Right lobe of liver (tissue), 6 donors: ENCODE measurements at regions not wholly inside any gene's neighbourhood (a gene's known extent, or its start where the extent isn't known, plus 50 kb on each side); places are given as distances from the start of the nearest gene placed in this dataset.

ENCODE experiments used
- ATAC-seq, 4 donors: fragments of 200-7000 bp; cut with Tn5 transposase; one replicate each; pipeline ENCODE4 v1.9.1; 2020; ENCODE audit warnings: mild to moderate bottlenecking in 4 of 4, moderate library complexity in 4 of 4
- DNase-seq, 3 donors: peaks; one replicate each; pipeline ENCODE4 v3.0.0-alpha.2; 2020
- H3K27ac ChIP-seq, 3 donors: fragments of 200-600 bp; one replicate each; pipeline ENCODE4 v1.8.0; 2022
- H3K27me3 ChIP-seq, 2 donors: fragments of 200-600 bp; one replicate each; pipeline ENCODE4 v1.8.0; 2022
- H3K36me3 ChIP-seq, 4 donors: fragments of 200-600 bp; sonication (generic) in 1 of 4; one replicate each; pipeline versions ENCODE4 v1.5.1 to v1.8.0; 2017 to 2022; ENCODE audit warnings: control low read depth in 1 of 4
- H3K4me1 ChIP-seq, 4 donors: fragments of 200-600 bp; sonication (generic) in 1 of 4; one replicate each; pipeline versions ENCODE4 v1.5.1 to v1.8.0; 2017 to 2022; ENCODE audit warnings: control low read depth in 1 of 4
- H3K4me3 ChIP-seq, 3 donors: fragments of 200-600 bp; one replicate each; pipeline ENCODE4 v1.8.0; 2022
- H3K9me3 ChIP-seq, 4 donors: fragments of 200-600 bp; sonication (generic) in 1 of 4; one replicate each; pipeline versions ENCODE4 v1.5.1 to v1.8.0; 2017 to 2022; ENCODE audit warnings: control low read depth in 1 of 4
- POLR2A ChIP-seq: fragments of 450-650 bp; IDR thresholded peaks from one replicate; pipeline ENCODE4 v1.6.1; 2017; ENCODE audit warnings: antibody characterized with exemption, mild to moderate bottlenecking
- WGBS: methylation state at CpG from one replicate; pipeline ENCODE4 v1.1.6; 2018; ENCODE audit warnings: low coverage, low lambda C conversion rate; ENCODE audit not compliant: insufficient coverage; ENCODE audit errors: missing lambda C conversion rate; 5-methylcytosine and 5-hydroxymethylcytosine counted together
- intact Hi-C, 2 donors: fragments of 100-400 bp; cut with DNase I; formaldehyde crosslinking; loops; one replicate each; pipeline versions ENCODE4 v1.11.2 to v1.14.1; 2022
- TF ChIP-seq, protein P1 (sequence below), 4 donors: fragments of 200-600 bp in 3 of 4; fragments of 450-650 bp in 1 of 4; IDR thresholded peaks; one replicate each; pipeline versions ENCODE4 v1.5.1 to v1.8.0; 2016 to 2022; ENCODE audit warnings: antibody characterized with exemption in 4 of 4, mild to moderate bottlenecking in 2 of 4
- donor health status: DM: no; HTN: yes; CAD: no.
- donor health status: DM: no; HTN: no; CAD: no.
- donor health status: DM: no; HTN: no; CAD: no.
- donor health status: DM: no; HTN: yes; CAD: no.
- donor health status: DM: no; HTN: yes; CAD: no.

DNA sequence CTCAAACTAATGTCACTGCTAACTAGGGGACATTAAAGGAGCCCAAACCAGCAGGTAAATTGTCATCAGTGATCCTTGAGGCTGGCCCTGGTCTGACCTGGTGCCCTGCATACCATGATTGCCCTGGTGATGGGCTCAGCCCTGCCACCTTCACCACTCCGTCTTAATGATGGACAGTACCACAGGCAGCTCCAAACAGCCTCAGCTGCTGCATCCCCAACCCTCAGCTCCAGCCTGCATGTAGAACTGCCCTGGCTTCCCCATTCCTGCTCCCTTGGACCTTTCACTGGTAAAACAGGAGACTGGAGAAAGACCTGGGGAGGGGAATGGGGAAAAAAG lies 190.0 kb downstream of the GAS1 start:
- TF ChIP-seq POLR2A = no peak
- TF ChIP-seq, protein P1, sequence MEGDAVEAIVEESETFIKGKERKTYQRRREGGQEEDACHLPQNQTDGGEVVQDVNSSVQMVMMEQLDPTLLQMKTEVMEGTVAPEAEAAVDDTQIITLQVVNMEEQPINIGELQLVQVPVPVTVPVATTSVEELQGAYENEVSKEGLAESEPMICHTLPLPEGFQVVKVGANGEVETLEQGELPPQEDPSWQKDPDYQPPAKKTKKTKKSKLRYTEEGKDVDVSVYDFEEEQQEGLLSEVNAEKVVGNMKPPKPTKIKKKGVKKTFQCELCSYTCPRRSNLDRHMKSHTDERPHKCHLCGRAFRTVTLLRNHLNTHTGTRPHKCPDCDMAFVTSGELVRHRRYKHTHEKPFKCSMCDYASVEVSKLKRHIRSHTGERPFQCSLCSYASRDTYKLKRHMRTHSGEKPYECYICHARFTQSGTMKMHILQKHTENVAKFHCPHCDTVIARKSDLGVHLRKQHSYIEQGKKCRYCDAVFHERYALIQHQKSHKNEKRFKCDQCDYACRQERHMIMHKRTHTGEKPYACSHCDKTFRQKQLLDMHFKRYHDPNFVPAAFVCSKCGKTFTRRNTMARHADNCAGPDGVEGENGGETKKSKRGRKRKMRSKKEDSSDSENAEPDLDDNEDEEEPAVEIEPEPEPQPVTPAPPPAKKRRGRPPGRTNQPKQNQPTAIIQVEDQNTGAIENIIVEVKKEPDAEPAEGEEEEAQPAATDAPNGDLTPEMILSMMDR (IDR thresholded peaks at IDR 0.05) = no peak
- Histone ChIP-seq H3K4me1 (no peaks in the 10 kb centered on the region), H3K27ac (no peak overlapping the region), H3K9me3 (no peaks in the 10 kb centered on the region), H3K27me3 (no peaks in the 10 kb centered on the region), H3K36me3 (no peaks in the 10 kb centered on the region), H3K4me3 (no peak overlapping the region)
- intact Hi-C loops = no loop called here
- ATAC-seq (no peak), DNase-seq (no peak)
- WGBS = no CpG with 5 or more reads among the region's 1 CpG

DNA sequence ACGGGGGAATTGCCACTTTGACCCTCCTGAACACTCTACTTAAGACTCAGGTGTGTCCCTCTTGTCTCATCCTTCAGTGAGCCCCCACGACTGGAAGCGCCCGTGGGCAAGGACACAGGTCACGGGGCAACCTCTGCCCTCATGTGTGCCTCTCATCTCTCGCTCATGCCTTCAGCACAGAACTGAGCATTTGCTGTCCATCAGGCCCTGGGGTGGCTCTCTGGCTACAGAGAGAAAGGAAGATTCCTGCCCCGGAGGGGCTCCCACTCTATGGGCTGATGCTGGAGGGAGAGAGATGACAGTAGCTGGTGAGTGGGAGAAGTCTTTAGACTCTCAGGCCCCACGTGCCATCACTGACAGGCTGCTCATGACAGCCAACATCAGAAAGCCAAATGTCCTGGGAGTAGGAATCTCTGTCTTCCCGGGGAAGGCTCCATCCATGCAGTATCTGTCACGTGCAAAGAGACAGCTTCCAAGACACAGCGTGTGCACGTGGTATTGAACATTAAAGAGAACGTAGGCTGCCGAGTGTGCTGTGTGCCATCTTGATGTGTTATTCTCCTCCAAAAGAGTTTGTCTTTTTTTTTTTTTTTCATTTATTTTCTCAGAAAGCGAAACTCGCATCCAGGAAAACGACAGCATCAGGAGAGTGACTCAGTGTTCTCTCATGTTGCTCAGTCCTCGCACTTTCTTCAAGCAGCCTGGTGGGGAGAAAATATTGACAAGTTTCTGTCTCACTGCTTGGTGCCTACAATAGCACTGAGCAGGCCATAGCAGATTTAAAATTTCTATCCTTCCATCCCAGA lies 190.5 kb downstream of the GAS1 start:
- no peak for DNase-seq
- TF ChIP-seq, protein P1 (IDR thresholded peaks at IDR 0.05) = no peak
- no peak for TF ChIP-seq POLR2A
- 63% methylated on average over 17 of the region's 18 CpGs for WGBS
- no peaks in the 10 kb centered on the region for H3K4me1 ChIP-seq
- no peak for ATAC-seq
- H3K27ac ChIP-seq = no peak overlapping the region
- no peaks in the 10 kb centered on the region for H3K27me3 ChIP-seq
- no peaks in the 10 kb centered on the region for H3K9me3 ChIP-seq
- H3K36me3 ChIP-seq = no peaks in the 10 kb centered on the region
- H3K4me3 ChIP-seq = no peak overlapping the region
- intact Hi-C loops = no loop called here

DNA sequence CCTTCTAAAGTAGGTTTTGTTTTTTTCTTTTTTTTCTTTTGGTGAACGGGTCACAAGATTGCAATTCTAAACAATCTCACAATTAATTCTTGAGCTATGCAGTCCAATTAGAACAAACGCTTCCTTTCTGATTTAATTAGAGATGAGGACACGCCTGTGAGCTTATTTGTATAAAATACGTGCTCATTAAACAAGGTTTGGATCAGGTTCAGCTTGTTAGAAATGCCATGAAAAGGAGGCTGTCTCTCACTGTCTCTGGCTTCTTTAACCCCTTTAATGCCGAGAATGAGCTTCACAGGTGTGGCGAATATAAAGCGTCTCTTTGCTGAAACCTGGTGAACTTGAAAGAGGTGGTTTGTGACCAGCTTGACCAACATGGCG lies 191.8 kb downstream of the GAS1 start:
- H3K4me1 ChIP-seq = no peaks in the 10 kb centered on the region
- DNase-seq (no peak), ATAC-seq (no peak)
- no peaks in the 10 kb centered on the region for H3K9me3 ChIP-seq
- H3K36me3 ChIP-seq = no peaks in the 10 kb centered on the region
- TF ChIP-seq, protein P1 (IDR thresholded peaks at IDR 0.05) = no peak
- TF ChIP-seq POLR2A = no peak
- intact Hi-C loops = no loop called here
- no peak overlapping the region for H3K4me3 ChIP-seq
- H3K27ac ChIP-seq = no peak overlapping the region
- 46% methylated on average over 7 of the region's 8 CpGs for WGBS
- H3K27me3 ChIP-seq = no peaks in the 10 kb centered on the region

DNA sequence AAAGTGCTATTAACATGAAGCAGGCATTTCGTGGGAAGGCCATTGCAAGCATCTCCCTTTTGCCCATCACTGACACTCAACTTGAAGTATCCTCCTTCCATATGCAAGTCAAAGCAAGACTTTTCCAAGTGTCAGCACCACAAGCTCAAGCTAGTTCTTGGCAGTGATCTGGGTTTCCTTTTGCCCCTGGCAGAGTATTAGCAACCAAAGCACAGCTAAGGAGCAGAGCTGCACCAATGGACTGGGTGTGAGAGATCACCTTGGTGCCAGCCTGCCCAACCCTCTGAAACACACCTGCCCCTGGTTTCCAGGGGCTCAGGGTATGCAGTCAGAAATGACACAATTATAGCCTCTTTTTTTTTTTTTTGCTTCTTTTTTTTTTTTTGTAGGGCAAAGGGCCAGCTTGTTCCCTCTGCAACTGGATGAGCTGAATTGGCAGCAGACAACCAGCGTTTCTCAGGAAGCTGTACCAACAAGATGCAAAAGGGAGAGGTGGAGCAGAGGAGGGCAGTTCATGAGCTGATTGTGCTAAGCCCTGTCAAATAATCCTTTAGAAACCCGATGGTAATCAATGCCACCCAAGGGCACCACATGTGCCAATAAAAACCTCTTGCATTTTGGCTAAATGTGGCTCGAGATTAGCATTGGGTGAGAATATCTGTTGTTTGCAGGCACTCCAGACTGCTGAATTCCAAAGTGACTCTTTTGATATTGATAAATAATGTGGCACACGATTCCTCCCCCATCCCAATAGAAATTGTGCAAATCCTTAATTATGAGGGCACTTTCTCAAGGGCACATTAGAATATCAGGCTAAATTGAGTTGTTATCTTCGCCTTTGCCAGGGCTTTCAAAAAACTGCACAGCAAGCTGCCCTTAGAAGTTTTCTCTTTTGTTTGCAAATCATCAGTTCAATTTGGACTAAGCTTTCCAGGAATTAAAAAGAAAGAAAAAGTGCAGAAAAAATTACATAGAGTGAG lies 192.4 kb downstream of the GAS1 start:
- no peaks in the 10 kb centered on the region for H3K27me3 ChIP-seq
- H3K27ac ChIP-seq = no peak overlapping the region
- H3K4me1 ChIP-seq = no peaks in the 10 kb centered on the region
- H3K9me3 ChIP-seq = no peaks in the 10 kb centered on the region
- no peak overlapping the region for H3K4me3 ChIP-seq
- TF ChIP-seq, protein P1 (IDR thresholded peaks at IDR 0.05) = no peak
- TF ChIP-seq POLR2A = no peak
- no peak for DNase-seq
- intact Hi-C loops = no loop called here
- no peaks in the 10 kb centered on the region for H3K36me3 ChIP-seq
- no peak for ATAC-seq
- 39% methylated on average over 6 of the region's 6 CpGs for WGBS
